CD4-positive, alpha-beta memory T cell (primary cell): ENCODE measurements at regions not wholly inside any gene's neighbourhood (a gene's known extent, or its start where the extent isn't known, plus 50 kb on each side); places are given as distances from the start of the nearest gene placed in this dataset.

ENCODE experiments used
- CTCF ChIA-PET: fragments of 350-600 bp; sonication (Branson Sonifier 250); formaldehyde crosslinking; loops from one replicate; lab custom pipeline; 2021; ENCODE audit warnings: inconsistent platforms; ENCODE audit not compliant: partially characterized antibody; lab: Charles Lee
- POLR2A ChIA-PET: fragments of 350-600 bp; sonication (Branson Sonifier 250); formaldehyde crosslinking; loops from one replicate; lab custom pipeline; 2021; ENCODE audit not compliant: partially characterized antibody; lab: Charles Lee
- DNase-seq, 5 donors: peaks; one replicate each; pipeline versions ENCODE4 v3.0.0 to v3.0.0-alpha.2; 2020 to 2022; ENCODE audit warnings: mixed read lengths in 1 of 5
- H3K27ac ChIP-seq: one replicate; pipeline ENCODE4 v1.7.0; 2013; ENCODE audit warnings: low read depth, low read length
- H3K27me3 ChIP-seq: 2 replicates; pipeline ENCODE4 v1.7.0; 2013; ENCODE audit warnings: mild to moderate bottlenecking, low read length, moderate library complexity; ENCODE audit not compliant: insufficient read depth
- H3K36me3 ChIP-seq: 2 replicates; pipeline ENCODE4 v1.7.0; 2013; ENCODE audit warnings: mild to moderate bottlenecking, low read length, moderate library complexity; ENCODE audit not compliant: insufficient read depth
- H3K4me1 ChIP-seq: 2 replicates; pipeline ENCODE4 v1.7.0; 2013; ENCODE audit warnings: mild to moderate bottlenecking, low read length, moderate library complexity; ENCODE audit not compliant: insufficient read depth
- H3K4me3 ChIP-seq, 2 donors: one replicate each; pipeline ENCODE4 v1.7.0; 2013; ENCODE audit warnings: low read length in 2 of 2, mild to moderate bottlenecking in 1 of 2
- H3K9me3 ChIP-seq, 2 donors: one replicate each; pipeline ENCODE4 v1.7.0; 2013; ENCODE audit warnings: low read length in 2 of 2, control low read depth in 1 of 2; ENCODE audit not compliant: control insufficient read depth in 1 of 2
- H3K27ac Mint-ChIP-seq, 7 donors: one replicate each; pipeline ENCODE4 v1.8.0; 2020 to 2021; ENCODE audit warnings: mixed read lengths in 7 of 7, mild to moderate bottlenecking in 6 of 7, inconsistent platforms in 3 of 7, moderate library complexity in 3 of 7
- H3K27me3 Mint-ChIP-seq, 2 donors: one replicate each; pipeline ENCODE4 v1.8.0; 2020 to 2021; ENCODE audit warnings: mixed read lengths in 2 of 2
- H3K36me3 Mint-ChIP-seq, 2 donors: one replicate each; pipeline ENCODE4 v1.8.0; 2020 to 2021; ENCODE audit warnings: mixed read lengths in 2 of 2, inconsistent platforms in 1 of 2, mild to moderate bottlenecking in 1 of 2
- H3K4me1 Mint-ChIP-seq, 4 donors: one replicate each; pipeline ENCODE4 v1.8.0; 2020 to 2021; ENCODE audit warnings: mixed read lengths in 4 of 4, mild to moderate bottlenecking in 1 of 4
- H3K4me3 Mint-ChIP-seq, 8 donors: one replicate each; pipeline ENCODE4 v1.8.0; 2020 to 2021; ENCODE audit warnings: mixed read lengths in 8 of 8, mild to moderate bottlenecking in 7 of 8, moderate library complexity in 6 of 8, inconsistent platforms in 3 of 8
- H3K9me3 Mint-ChIP-seq, 8 donors: one replicate each; pipeline ENCODE4 v1.8.0; 2020 to 2021; ENCODE audit warnings: mixed read lengths in 8 of 8, mild to moderate bottlenecking in 5 of 8, inconsistent platforms in 3 of 8, moderate library complexity in 1 of 8
- intact Hi-C: fragments of 100-400 bp; cut with micrococcal nuclease; formaldehyde crosslinking; loops from one replicate; pipeline ENCODE4 v1.15.1; 2023

- no peaks in the 10 kb centered on the region for H3K27me3 Mint-ChIP-seq
- ChIA-PET POLR2A (no interaction called here), CTCF (no interaction called here)
- Histone ChIP-seq H3K4me3 (no peak overlapping the region), H3K27me3 (no peaks in the 10 kb centered on the region), H3K36me3 (no peaks in the 10 kb centered on the region), H3K9me3 (no peaks in the 10 kb centered on the region), H3K4me1 (no peaks in the 10 kb centered on the region), H3K27ac (no peak overlapping the region)
- intact Hi-C loops = loop anchor here (10.0 kb wide), 1 partner anchor 1512 kb away; no protein-coding TSS in a partner anchor
- no peaks in the 10 kb centered on the region for H3K4me1 Mint-ChIP-seq
- DNase-seq = no peak
- H3K36me3 Mint-ChIP-seq = no peaks in the 10 kb centered on the region
- peaks cover 0 to 11% (median 1%) of the 10 kb centered on the region in 8 donors for H3K9me3 Mint-ChIP-seq
- H3K4me3 Mint-ChIP-seq = no peak overlapping the region
- H3K27ac Mint-ChIP-seq = no peak overlapping the region
These were observed 586.3 kb downstream of the ADGRL2 start for GRCh38 chr1:82387012-82387366.

GRCh38 chr1:82386365-82387011 is 585.8 kb downstream of the ADGRL2 start:
- Mint-ChIP-seq H3K27me3 (no peaks in the 10 kb centered on the region), H3K4me3 (no peak overlapping the region), H3K36me3 (no peaks in the 10 kb centered on the region), H3K9me3 (peaks cover 0 to 11% (median 1%) of the 10 kb centered on the region in 8 donors), H3K4me1 (no peaks in the 10 kb centered on the region), H3K27ac (no peak overlapping the region)
- intact Hi-C loops = loop anchor here (10.0 kb wide), 1 partner anchor 1512 kb away; no protein-coding TSS in a partner anchor
- DNase-seq = no peak
- Histone ChIP-seq H3K27me3 (no peaks in the 10 kb centered on the region), H3K9me3 (no peaks in the 10 kb centered on the region), H3K4me3 (no peak overlapping the region), H3K27ac (no peak overlapping the region), H3K4me1 (no peaks in the 10 kb centered on the region), H3K36me3 (no peaks in the 10 kb centered on the region)
- ChIA-PET CTCF (no interaction called here), POLR2A (interaction anchor here (0.6 kb wide), 1 partner anchor 12 kb away, joined by 3 read pairs; no protein-coding TSS in a partner anchor)

- Histone ChIP-seq H3K9me3 (no peaks in the 10 kb centered on the region), H3K27me3 (no peaks in the 10 kb centered on the region), H3K36me3 (no peaks in the 10 kb centered on the region), H3K4me1 (no peaks in the 10 kb centered on the region), H3K4me3 (no peak overlapping the region), H3K27ac (no peak overlapping the region)
- no peak for DNase-seq
- CTCF ChIA-PET = no interaction called here
- H3K4me3 Mint-ChIP-seq = no peak overlapping the region
- H3K27ac Mint-ChIP-seq = no peak overlapping the region
- H3K36me3 Mint-ChIP-seq = no peaks in the 10 kb centered on the region
- H3K9me3 Mint-ChIP-seq = peaks cover 0 to 10% (median 5%) of the 10 kb centered on the region in 8 donors
- H3K4me1 Mint-ChIP-seq = no peaks in the 10 kb centered on the region
- POLR2A ChIA-PET = no interaction called here
- H3K27me3 Mint-ChIP-seq = no peaks in the 10 kb centered on the region
- intact Hi-C loops = loop anchor here (10.0 kb wide), 1 partner anchor 1510 kb away; no protein-coding TSS in a partner anchor
These were observed 584.0 kb downstream of the ADGRL2 start for GRCh38 chr1:82384776-82385175.

DNA sequence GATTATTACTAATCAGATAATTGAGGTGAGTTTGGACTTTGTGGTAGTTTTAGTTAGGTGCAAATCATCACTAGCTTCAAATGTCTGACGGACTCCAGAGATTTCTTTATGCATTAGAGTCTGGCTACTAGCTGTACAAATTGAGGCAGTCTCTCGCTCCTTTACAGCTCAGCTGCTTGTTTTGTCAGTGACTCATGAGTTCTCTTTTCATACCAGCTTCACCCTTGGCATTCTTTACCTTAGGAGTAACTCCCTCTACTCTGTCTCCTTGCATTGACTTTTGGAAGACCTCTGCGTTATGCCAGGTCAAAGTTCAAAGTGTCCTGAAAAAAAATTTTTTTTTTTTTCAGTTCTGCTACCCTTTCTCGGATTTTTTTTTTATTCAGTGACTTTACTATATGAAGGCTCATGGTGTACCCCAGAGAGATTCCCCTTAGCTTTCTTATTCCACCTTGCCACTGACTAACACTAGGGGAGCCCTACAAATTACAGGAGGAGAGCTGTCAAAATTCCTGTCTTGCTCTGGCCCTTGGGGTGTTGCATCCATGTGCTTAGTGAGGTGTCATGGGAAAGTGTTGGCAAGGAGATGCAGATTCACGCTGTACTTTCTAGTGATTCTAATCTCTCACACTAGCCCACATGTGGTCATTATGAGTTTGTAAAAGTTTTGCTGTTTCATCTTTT is 576.6 kb downstream of the ADGRL2 start:
- DNase-seq = no peak
- Histone ChIP-seq H3K4me1 (no peaks in the 10 kb centered on the region), H3K4me3 (no peak overlapping the region), H3K27ac (no peak overlapping the region), H3K27me3 (no peaks in the 10 kb centered on the region), H3K36me3 (no peaks in the 10 kb centered on the region), H3K9me3 (no peaks in the 10 kb centered on the region)
- no peaks in the 10 kb centered on the region for H3K27me3 Mint-ChIP-seq
- H3K4me3 Mint-ChIP-seq = no peak overlapping the region
- intact Hi-C loops = no loop called here
- H3K9me3 Mint-ChIP-seq = peaks cover 0 to 7% (median 5%) of the 10 kb centered on the region in 8 donors
- ChIA-PET CTCF (no interaction called here), POLR2A (no interaction called here)
- no peaks in the 10 kb centered on the region for H3K36me3 Mint-ChIP-seq
- H3K27ac Mint-ChIP-seq = no peak overlapping the region
- H3K4me1 Mint-ChIP-seq = no peaks in the 10 kb centered on the region

DNA sequence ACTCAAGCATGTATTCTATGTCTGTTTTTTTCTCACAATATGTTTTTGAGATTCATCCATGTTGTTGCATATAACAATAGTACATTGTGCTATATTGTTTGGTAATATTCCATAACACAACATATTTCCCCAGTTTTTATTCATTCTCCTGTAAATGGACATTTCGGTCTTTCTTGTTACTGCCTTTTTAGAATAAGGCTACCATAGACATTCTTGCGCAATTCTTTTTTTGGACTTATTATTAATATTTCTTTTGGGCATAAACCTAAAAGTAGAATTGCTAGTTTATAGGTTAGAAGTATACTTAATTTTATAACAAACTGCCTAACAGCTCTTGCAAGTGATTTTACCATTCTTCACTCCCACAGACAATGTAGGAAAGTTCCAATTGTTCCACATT is 573.0 kb downstream of the ADGRL2 start:
- Mint-ChIP-seq H3K4me1 (no peaks in the 10 kb centered on the region), H3K36me3 (no peaks in the 10 kb centered on the region), H3K27ac (no peak overlapping the region), H3K4me3 (no peak overlapping the region), H3K9me3 (peaks cover 0 to 7% (median 1%) of the 10 kb centered on the region in 8 donors), H3K27me3 (no peaks in the 10 kb centered on the region)
- Histone ChIP-seq H3K4me3 (no peak overlapping the region), H3K9me3 (no peaks in the 10 kb centered on the region), H3K36me3 (no peaks in the 10 kb centered on the region), H3K27ac (no peak overlapping the region), H3K27me3 (no peaks in the 10 kb centered on the region), H3K4me1 (no peaks in the 10 kb centered on the region)
- CTCF ChIA-PET = no interaction called here
- intact Hi-C loops = no loop called here
- POLR2A ChIA-PET = interaction anchor here (0.6 kb wide), 1 partner anchor 12 kb away, joined by 3 read pairs; no protein-coding TSS in a partner anchor
- DNase-seq = no peak

- no peak overlapping the region for H3K4me3 ChIP-seq
- no peak overlapping the region for H3K27ac ChIP-seq
- ChIA-PET CTCF (no interaction called here), POLR2A (no interaction called here)
- H3K36me3 Mint-ChIP-seq = no peaks in the 10 kb centered on the region
- no peaks in the 10 kb centered on the region for H3K9me3 ChIP-seq
- no peak overlapping the region for H3K4me3 Mint-ChIP-seq
- no peaks in the 10 kb centered on the region for H3K4me1 Mint-ChIP-seq
- DNase-seq = no peak
- intact Hi-C loops = no loop called here
- H3K27me3 Mint-ChIP-seq = no peaks in the 10 kb centered on the region
- H3K4me1 ChIP-seq = no peaks in the 10 kb centered on the region
- no peak overlapping the region for H3K27ac Mint-ChIP-seq
- H3K36me3 ChIP-seq = no peaks in the 10 kb centered on the region
- no peaks in the 10 kb centered on the region for H3K27me3 ChIP-seq
- peaks cover 0 to 7% (median 0%) of the 10 kb centered on the region in 8 donors for H3K9me3 Mint-ChIP-seq
These were observed 571.2 kb downstream of the ADGRL2 start for GRCh38 chr1:82371844-82372498.

DNA sequence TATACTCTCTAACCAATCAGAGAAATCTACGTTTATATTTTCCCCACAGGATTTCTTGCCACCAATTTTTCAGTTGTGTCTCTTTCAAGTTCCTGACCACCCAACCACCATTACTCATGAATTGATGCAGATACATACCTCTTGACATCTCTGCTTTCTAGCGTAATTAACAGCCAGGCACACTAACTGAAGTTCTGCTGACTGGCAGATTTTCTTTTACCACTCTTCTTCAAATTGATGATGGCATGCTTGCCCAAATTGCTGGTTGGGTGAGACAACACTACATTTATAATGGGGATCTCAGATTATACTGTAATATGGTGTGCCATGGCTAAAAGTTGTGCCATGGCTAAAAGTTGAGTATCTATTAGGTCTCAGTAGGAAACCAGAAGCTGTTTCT is 566.7 kb downstream of the ADGRL2 start:
- H3K27me3 Mint-ChIP-seq = no peaks in the 10 kb centered on the region
- no peak overlapping the region for H3K4me3 ChIP-seq
- no peaks in the 10 kb centered on the region for H3K4me1 ChIP-seq
- H3K36me3 Mint-ChIP-seq = no peaks in the 10 kb centered on the region
- POLR2A ChIA-PET = no interaction called here
- H3K9me3 ChIP-seq = no peaks in the 10 kb centered on the region
- H3K36me3 ChIP-seq = no peaks in the 10 kb centered on the region
- no peak overlapping the region for H3K27ac ChIP-seq
- H3K4me1 Mint-ChIP-seq = no peaks in the 10 kb centered on the region
- peaks cover 0 to 7% (median 1%) of the 10 kb centered on the region in 8 donors for H3K9me3 Mint-ChIP-seq
- no peak overlapping the region for H3K27ac Mint-ChIP-seq
- intact Hi-C loops = no loop called here
- CTCF ChIA-PET = no interaction called here
- DNase-seq = no peak
- H3K4me3 Mint-ChIP-seq = no peak overlapping the region
- no peaks in the 10 kb centered on the region for H3K27me3 ChIP-seq
